Lower lobe of right lung (tissue), 2 donors: ENCODE measurements at regions not wholly inside any gene's neighbourhood (a gene's known extent, or its start where the extent isn't known, plus 50 kb on each side); places are given as distances from the start of the nearest gene placed in this dataset.
A peak's percentile ranks its signal among the peaks of the same experiment; 100 is the strongest.

Source experiments
- ATAC-seq, 2 donors: fragments of 200-7000 bp; cut with Tn5 transposase; one replicate each; pipeline ENCODE4 v1.9.1; 2020 to 2022; ENCODE audit warnings: mild to moderate bottlenecking in 2 of 2, moderate library complexity in 2 of 2
- DNase-seq: peaks from one replicate; pipeline ENCODE4 v3.0.0-alpha.2; 2020
- H3K27ac ChIP-seq: fragments of 200-600 bp; one replicate; pipeline ENCODE4 v1.8.0; 2022
- H3K27me3 ChIP-seq: fragments of 200-600 bp; one replicate; pipeline ENCODE4 v1.8.0; 2022; ENCODE audit warnings: low read depth
- H3K36me3 ChIP-seq: fragments of 200-600 bp; one replicate; pipeline ENCODE4 v1.8.0; 2022; ENCODE audit warnings: mild to moderate bottlenecking
- H3K4me1 ChIP-seq: fragments of 200-600 bp; one replicate; pipeline ENCODE4 v1.8.0; 2022
- H3K4me3 ChIP-seq: fragments of 200-600 bp; one replicate; pipeline ENCODE4 v1.8.0; 2022; ENCODE audit warnings: mild to moderate bottlenecking
- H3K9me3 ChIP-seq: fragments of 200-600 bp; one replicate; pipeline ENCODE4 v1.8.0; 2022
- CTCF ChIP-seq: fragments of 200-600 bp; IDR thresholded peaks from one replicate; pipeline ENCODE4 v1.8.0; 2022; ENCODE audit warnings: antibody characterized with exemption, mild to moderate bottlenecking
- intact Hi-C: fragments of 100-400 bp; cut with DNase I; formaldehyde crosslinking; loops from one replicate; pipeline ENCODE4 v1.11.0; 2022
- donor health status: DM: no; HTN: yes; CAD: no; lungs with severe emphysema.

- Histone ChIP-seq H3K27me3 (no peaks in the 10 kb centered on the region), H3K4me1 (no peaks in the 10 kb centered on the region), H3K9me3 (no peaks in the 10 kb centered on the region), H3K36me3 (no peaks in the 10 kb centered on the region), H3K4me3 (no peak overlapping the region), H3K27ac (no peak overlapping the region)
- no peak for DNase-seq
- no peak for ATAC-seq
- TF ChIP-seq CTCF = no peak
- intact Hi-C loops = loop anchor here (10.0 kb wide), 1 partner anchor 322 kb away; no protein-coding TSS in a partner anchor
Observed at GRCh38 chr5:152147286-152147685, 222.6 kb upstream of the GLRA1 start.

- H3K4me3 ChIP-seq = no peak overlapping the region
- DNase-seq = no peak
- H3K27me3 ChIP-seq = no peaks in the 10 kb centered on the region
- intact Hi-C loops = loop anchor here (10.0 kb wide), 1 partner anchor 322 kb away; no protein-coding TSS in a partner anchor
- ATAC-seq = no peak
- no peaks in the 10 kb centered on the region for H3K9me3 ChIP-seq
- no peak overlapping the region for H3K27ac ChIP-seq
- no peak for TF ChIP-seq CTCF
- H3K4me1 ChIP-seq = no peaks in the 10 kb centered on the region
- no peaks in the 10 kb centered on the region for H3K36me3 ChIP-seq
Observed at GRCh38 chr5:152146566-152146965, 221.9 kb upstream of the GLRA1 start.

GRCh38 chr5:152144556-152144955, 219.9 kb upstream of the GLRA1 start:
- DNase-seq (no peak), ATAC-seq (no peak)
- Histone ChIP-seq H3K36me3 (no peaks in the 10 kb centered on the region), H3K4me1 (no peaks in the 10 kb centered on the region), H3K27me3 (no peaks in the 10 kb centered on the region), H3K4me3 (no peak overlapping the region), H3K27ac (no peak overlapping the region), H3K9me3 (no peaks in the 10 kb centered on the region)
- TF ChIP-seq CTCF = no peak
- intact Hi-C loops = loop anchor here (10.0 kb wide), 1 partner anchor 320 kb away; no protein-coding TSS in a partner anchor

GRCh38 chr5:152144030-152144429, 219.4 kb upstream of the GLRA1 start:
- H3K4me3 ChIP-seq = no peak overlapping the region
- H3K27me3 ChIP-seq = no peaks in the 10 kb centered on the region
- intact Hi-C loops = loop anchor here (10.0 kb wide), 1 partner anchor 319 kb away; no protein-coding TSS in a partner anchor
- no peak for TF ChIP-seq CTCF
- ATAC-seq (no peak), DNase-seq (no peak)
- H3K27ac ChIP-seq = no peak overlapping the region
- H3K36me3 ChIP-seq = no peaks in the 10 kb centered on the region
- H3K4me1 ChIP-seq = no peaks in the 10 kb centered on the region
- H3K9me3 ChIP-seq = no peaks in the 10 kb centered on the region

GRCh38 chr5:152142840-152143469, 218.3 kb upstream of the GLRA1 start:
- H3K4me1 ChIP-seq = no peaks in the 10 kb centered on the region
- no peaks in the 10 kb centered on the region for H3K9me3 ChIP-seq
- H3K36me3 ChIP-seq = no peaks in the 10 kb centered on the region
- DNase-seq (peak; percentile 55), ATAC-seq (peak; percentile 73 to 79)
- H3K4me3 ChIP-seq = no peak overlapping the region
- H3K27ac ChIP-seq = no peak overlapping the region
- H3K27me3 ChIP-seq = no peaks in the 10 kb centered on the region
- peak; percentile 87 for TF ChIP-seq CTCF
- intact Hi-C loops = loop anchor here (10.0 kb wide), 1 partner anchor 318 kb away; no protein-coding TSS in a partner anchor
